Effector CD4-positive, alpha-beta T cell (primary cell): ENCODE measurements at regions not wholly inside any gene's neighbourhood (a gene's known extent, or its start where the extent isn't known, plus 50 kb on each side); places are given as distances from the start of the nearest gene placed in this dataset.

Experiments
- DNase-seq: peaks from one replicate; pipeline ENCODE4 v3.0.0-alpha.2; 2020

GRCh38 chr15:69577397-69577796 lies 124.8 kb downstream of the RPLP1 start:
- DNase-seq = no peak

GRCh38 chr15:69578252-69578651 lies 125.6 kb downstream of the RPLP1 start:
- DNase-seq = no peak

- no peak for DNase-seq
Observed at GRCh38 chr15:69578787-69579583, 126.4 kb downstream of the RPLP1 start.

GRCh38 chr15:69579950-69580618 lies 127.5 kb downstream of the RPLP1 start:
- no peak for DNase-seq

- DNase-seq = no peak
Observed at GRCh38 chr15:69583626-69584025, 131.0 kb downstream of the RPLP1 start.

GRCh38 chr15:69585937-69586336 lies 133.3 kb downstream of the RPLP1 start:
- DNase-seq = no peak

GRCh38 chr15:69586721-69587120 lies 134.1 kb downstream of the RPLP1 start:
- no peak for DNase-seq

- DNase-seq = no peak
Observed at GRCh38 chr15:69587723-69588426, 135.3 kb downstream of the RPLP1 start.

GRCh38 chr15:69590201-69590710 lies 137.6 kb downstream of the RPLP1 start:
- no peak for DNase-seq

- DNase-seq = no peak
Observed at GRCh38 chr15:69590932-69591524, 138.4 kb downstream of the RPLP1 start.

- DNase-seq = no peak
Observed at GRCh38 chr15:69591905-69592508, 139.4 kb downstream of the RPLP1 start.

GRCh38 chr15:69592954-69593353 lies 140.3 kb downstream of the RPLP1 start:
- DNase-seq = no peak

GRCh38 chr15:69593488-69593887 lies 140.9 kb downstream of the RPLP1 start:
- DNase-seq = no peak

- DNase-seq = no peak
Observed at GRCh38 chr15:69593981-69594966, 141.7 kb downstream of the RPLP1 start.

- DNase-seq = no peak
Observed at GRCh38 chr15:69595009-69595791, 142.6 kb downstream of the RPLP1 start.

GRCh38 chr15:69597061-69597592 lies 144.5 kb downstream of the RPLP1 start:
- DNase-seq = no peak

- no peak for DNase-seq
Observed at GRCh38 chr15:69599271-69599670, 146.7 kb downstream of the RPLP1 start.

- DNase-seq = no peak
Observed at GRCh38 chr15:69600556-69601085, 148.0 kb downstream of the RPLP1 start.

- no peak for DNase-seq
Observed at GRCh38 chr15:69601711-69602504, 149.3 kb downstream of the RPLP1 start.
